ENCODE measurements at regions not wholly inside any gene's neighbourhood (a gene's known extent, or its start where the extent isn't known, plus 50 kb on each side); places are given as distances from the start of the nearest gene placed in this dataset.

GRCh38 chr10:113219446-113219845, 269.4 kb downstream of the TCF7L2 start:
- H3K4me3 ChIP-seq (ENCODE audit: low read depth, low read length) = no peak overlapping the region
- DNase-seq (ENCODE audit: low read depth) = no peak
- no peak for TF ChIP-seq CTCF (IDR thresholded peaks at IDR 0.05; ENCODE audit: insufficient read depth, low read depth, low read length)

GRCh38 chr10:113221756-113222168, 271.7 kb downstream of the TCF7L2 start:
- TF ChIP-seq CTCF (IDR thresholded peaks at IDR 0.05; ENCODE audit: insufficient read depth, low read depth, low read length) = no peak
- peak; percentile 28 for DNase-seq (ENCODE audit: low read depth)
- H3K4me3 ChIP-seq (ENCODE audit: low read depth, low read length) = no peak overlapping the region

DNA sequence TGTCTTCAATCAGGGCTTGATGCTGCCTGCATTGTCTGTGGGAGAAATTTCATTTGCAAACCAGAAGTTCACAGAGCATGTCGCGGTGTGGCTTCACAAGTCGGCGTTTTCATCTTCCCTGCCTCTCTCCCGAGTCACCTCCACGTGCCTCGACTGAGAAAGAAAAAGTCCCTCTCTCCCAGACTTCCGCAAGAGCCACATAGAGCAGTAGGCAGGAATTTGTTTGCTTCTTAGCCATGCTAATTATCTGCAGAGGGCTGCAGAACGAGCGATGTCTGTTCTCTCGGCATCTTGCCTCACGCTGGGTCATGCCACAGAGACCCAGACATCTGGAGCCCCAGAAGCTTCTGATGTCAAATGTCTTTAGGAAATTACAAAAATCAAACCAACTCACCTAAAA, 272.2 kb downstream of the TCF7L2 start:
- peak; percentile 10 for DNase-seq (ENCODE audit: low read depth)
- H3K4me3 ChIP-seq (ENCODE audit: low read depth, low read length) = no peak overlapping the region
- TF ChIP-seq CTCF (IDR thresholded peaks at IDR 0.05; ENCODE audit: insufficient read depth, low read depth, low read length) = no peak

DNA sequence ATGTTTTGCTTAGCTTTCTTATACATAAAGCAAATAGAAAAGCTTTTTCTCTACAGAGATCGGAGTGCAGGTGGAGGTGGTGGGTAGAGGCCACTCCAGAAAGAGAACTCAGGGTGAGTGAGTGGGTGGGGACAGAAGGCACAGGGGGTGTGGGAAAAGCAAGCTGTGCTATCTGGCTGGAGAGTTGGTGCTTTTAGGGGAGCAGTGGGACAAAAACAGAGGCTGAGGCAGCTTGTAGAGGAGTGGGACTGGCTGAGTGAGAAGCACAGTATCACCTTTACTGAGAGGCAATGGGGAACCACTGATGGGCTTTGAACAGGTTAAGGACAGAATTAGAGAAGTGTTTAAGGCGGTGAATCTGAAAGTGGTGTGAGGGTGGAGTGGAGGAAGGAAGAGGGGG, 275.3 kb downstream of the TCF7L2 start:
- H3K4me3 ChIP-seq (ENCODE audit: low read depth, low read length) = no peak overlapping the region
- no peak for TF ChIP-seq CTCF (IDR thresholded peaks at IDR 0.05; ENCODE audit: insufficient read depth, low read depth, low read length)
- DNase-seq (ENCODE audit: low read depth) = no peak

DNA sequence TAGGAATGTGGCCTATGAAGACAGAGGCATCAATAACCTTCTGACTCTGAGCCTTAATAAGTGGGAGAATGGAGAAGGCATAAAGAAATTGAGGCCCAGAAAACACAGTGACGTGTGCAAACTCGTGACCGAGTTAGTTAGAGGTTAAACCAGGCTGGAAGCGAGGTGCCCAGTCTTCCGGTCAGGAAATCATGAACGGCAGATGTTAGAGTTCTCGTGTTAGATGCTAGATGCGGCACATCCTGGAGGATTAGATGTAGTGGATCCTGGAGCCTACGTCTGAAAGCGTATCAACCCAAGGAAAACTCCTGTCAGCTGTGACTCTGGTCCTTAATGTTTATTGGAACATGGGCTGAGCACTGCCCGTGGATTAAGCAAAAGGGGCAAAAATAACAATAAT, 275.9 kb downstream of the TCF7L2 start:
- no peak overlapping the region for H3K4me3 ChIP-seq (ENCODE audit: low read depth, low read length)
- no peak for TF ChIP-seq CTCF (IDR thresholded peaks at IDR 0.05; ENCODE audit: insufficient read depth, low read depth, low read length)
- DNase-seq (ENCODE audit: low read depth) = no peak

DNA sequence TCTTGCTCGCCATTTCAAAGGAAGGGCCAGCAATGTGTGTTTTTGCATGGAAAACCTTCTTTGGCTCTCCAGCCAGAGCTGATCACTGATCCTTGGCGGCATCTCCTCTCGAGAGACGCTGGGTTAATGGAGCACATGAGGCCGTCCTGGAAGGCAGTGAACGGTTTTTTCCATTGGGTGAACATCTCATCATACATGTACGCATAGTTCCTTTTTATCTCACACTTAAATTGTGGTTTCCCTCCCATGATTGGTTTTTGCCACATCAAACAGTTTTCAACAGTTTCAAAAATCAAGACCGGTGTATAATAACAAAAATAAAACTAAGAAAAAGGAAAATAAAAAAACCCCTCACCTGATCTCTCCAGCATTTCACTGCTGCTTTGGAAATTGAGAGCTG, 276.4 kb downstream of the TCF7L2 start:
- DNase-seq (ENCODE audit: low read depth) = no peak
- no peak for TF ChIP-seq CTCF (IDR thresholded peaks at IDR 0.05; ENCODE audit: insufficient read depth, low read depth, low read length)
- H3K4me3 ChIP-seq (ENCODE audit: low read depth, low read length) = no peak overlapping the region

- H3K4me3 ChIP-seq (ENCODE audit: low read depth, low read length) = no peak overlapping the region
- DNase-seq (ENCODE audit: low read depth) = no peak
- TF ChIP-seq CTCF (IDR thresholded peaks at IDR 0.05; ENCODE audit: insufficient read depth, low read depth, low read length) = no peak
These were observed 276.9 kb downstream of the TCF7L2 start for GRCh38 chr10:113226831-113227445.

All from fibroblast of villous mesenchyme (primary cell).